K562 (cell line): ENCODE measurements at regions not wholly inside any gene's neighbourhood (a gene's known extent, or its start where the extent isn't known, plus 50 kb on each side); places are given as distances from the start of the nearest gene placed in this dataset.

Source experiments
- ATAC-seq: fragments of 200-7000 bp; cut with Tn5 transposase; 3 replicates; pipeline ENCODE4 v1.9.1; 2020; ENCODE audit warnings: moderate library complexity
- BruUV-seq: library from RNA; stranded (reverse); fragments of 400-500 nt; replicated peaks from 2 replicates; lab custom pipeline; 2021; lab: Mats Ljungman, UMichigan
- CTCF ChIA-PET: fragments of 300-600 bp; formaldehyde crosslinking; extraction: SDS; loops from one replicate; lab custom pipeline; 2021; ENCODE audit warnings: low intra/inter-chr PET ratio; lab: Yijun Ruan, JAX
- POLR2A ChIA-PET: fragments of 300-600, 350-650 bp; sonication (Branson Sonifier 250); formaldehyde crosslinking; extraction: SDS; loops from one replicate; lab custom pipeline; 2021; ENCODE audit warnings: antibody characterized with exemption, inconsistent platforms; lab: Yijun Ruan, JAX
- DNase-seq, 4 experiments: peaks; one replicate each; pipeline versions ENCODE4 v3.0.0 to v3.0.0-alpha.2; 2011 to 2018; ENCODE audit warnings: low spot score in 3 of 4, mixed read lengths in 3 of 4; ENCODE audit errors: extremely low read depth in 1 of 4
- FAIRE-seq: peaks from 2 replicates; lab custom pipeline; 2011; peaks lifted over from hg19 to GRCh38; lab: Jason Lieb, UNC
- H2AFZ ChIP-seq: 2 replicates; pipeline ENCODE4 v1.6.0; 2011; ENCODE audit warnings: low read depth, low read length, control low read depth, inconsistent platforms
- H3K27ac ChIP-seq: fragments of 200-600 bp; 3 replicates; pipeline ENCODE4 v1.8.0; 2011; ENCODE audit warnings: low read depth, mild to moderate bottlenecking, control low read depth, inconsistent platforms, low read length, moderate library complexity, mixed read lengths; ENCODE audit errors: extremely low read depth
- H3K27me3 ChIP-seq, 2 experiments: fragments of 300-600 bp in 1 of 2; 2 replicates in 1 of 2; 3 replicates in 1 of 2; pipeline versions ENCODE4 v1.6.0 to v1.8.0; 2011; ENCODE audit warnings: inconsistent platforms in 2 of 2, low read length in 2 of 2, mild to moderate bottlenecking in 1 of 2, mixed read lengths in 1 of 2, moderate library complexity in 1 of 2; ENCODE audit not compliant: control insufficient read depth in 2 of 2, insufficient read depth in 2 of 2
- H3K36me3 ChIP-seq: fragments of 300-600 bp; 3 replicates; pipeline ENCODE4 v1.8.0; 2011; ENCODE audit warnings: mild to moderate bottlenecking, low read length, inconsistent platforms; ENCODE audit not compliant: control insufficient read depth, insufficient read depth
- H3K4me1 ChIP-seq, 2 experiments: fragments of 200-600 bp in 1 of 2; replicated peaks in 1 of 2; 2 replicates in 1 of 2; 3 replicates in 1 of 2; pipeline versions ENCODE4 v1.5.1 to v1.8.0; 2011; ENCODE audit warnings: inconsistent platforms in 2 of 2, low read length in 2 of 2, mild to moderate bottlenecking in 1 of 2, mixed read lengths in 1 of 2, moderate library complexity in 1 of 2; ENCODE audit not compliant: control insufficient read depth in 2 of 2, insufficient read depth in 2 of 2
- H3K4me2 ChIP-seq: 2 replicates; pipeline ENCODE4 v1.6.1; 2011; ENCODE audit warnings: low read length, control low read depth, inconsistent platforms, mixed read lengths; ENCODE audit not compliant: insufficient read depth
- H3K4me3 ChIP-seq: fragments of 200-600 bp; sonication (generic), shearing (Covaris generic); 2 replicates; pipeline ENCODE4 v1.5.1; 2016; ENCODE audit warnings: control low read depth, inconsistent platforms
- H3K79me2 ChIP-seq: fragments of 200-600 bp; 3 replicates; pipeline ENCODE4 v1.8.0; 2011; ENCODE audit warnings: low read length, inconsistent platforms; ENCODE audit not compliant: control insufficient read depth, insufficient read depth
- H3K9ac ChIP-seq, 2 experiments: 2 replicates each; pipeline versions ENCODE4 v1.6.0 to v1.6.1; 2011; ENCODE audit warnings: low read depth in 2 of 2, low read length in 2 of 2, control low read depth in 1 of 2, inconsistent platforms in 1 of 2, mild to moderate bottlenecking in 1 of 2, mixed read lengths in 1 of 2; ENCODE audit not compliant: insufficient read depth in 1 of 2
- H3K9me1 ChIP-seq: one replicate; pipeline ENCODE4 v1.6.0; 2011; ENCODE audit warnings: inconsistent platforms, mild to moderate bottlenecking, low read length, moderate library complexity; ENCODE audit not compliant: control insufficient read depth, insufficient read depth
- H3K9me3 ChIP-seq: replicated peaks from 2 replicates; pipeline ENCODE4 v1.5.1; 2011; ENCODE audit warnings: low read depth, low read length, inconsistent platforms; ENCODE audit not compliant: control insufficient read depth, insufficient read depth
- H4K20me1 ChIP-seq: replicated peaks from 2 replicates; pipeline ENCODE4 v1.6.1; 2011; ENCODE audit warnings: low read length, inconsistent platforms, mixed read lengths; ENCODE audit not compliant: control insufficient read depth, insufficient read depth
- AFF1 ChIP-seq, 2 experiments: fragments of 450-650 bp; IDR thresholded peaks; 2 replicates each; pipeline ENCODE4 v1.6.1; 2018; ENCODE audit warnings: mild to moderate bottlenecking in 2 of 2, low read depth in 1 of 2; ENCODE audit not compliant: partially characterized antibody in 2 of 2
- BRCA1 ChIP-seq, 2 experiments: fragments of 450-650 bp in 1 of 2; sonication (generic) in 1 of 2; formaldehyde crosslinking in 1 of 2; IDR thresholded peaks; 2 replicates each; pipeline versions ENCODE4 v1.5.0 to v1.6.1; 2017 to 2020; ENCODE audit warnings: mild to moderate bottlenecking in 1 of 2, missing genetic modification reagents in 1 of 2
- CREB5 ChIP-seq: fragments of 250-450 bp; sonication (Bioruptor Pico); IDR thresholded peaks from 2 replicates; pipeline ENCODE4 v1.5.0; 2020; ENCODE audit warnings: mild to moderate bottlenecking
- FOXK2 ChIP-seq, 2 experiments: fragments of 450-650 bp; IDR thresholded peaks in 1 of 2; conservative IDR thresholded peaks in 1 of 2; 2 replicates each; pipeline ENCODE4 v1.6.1; 2016; ENCODE audit warnings: low read depth in 2 of 2, mild to moderate bottlenecking in 1 of 2
- GABPB2 ChIP-seq: fragments of 250-450 bp; sonication (Bioruptor Pico); conservative IDR thresholded peaks from 2 replicates; pipeline ENCODE4 v1.5.1; 2021; ENCODE audit warnings: mild to moderate bottlenecking
- PBX2 ChIP-seq, 2 experiments: IDR thresholded peaks in 1 of 2; conservative IDR thresholded peaks in 1 of 2; 2 replicates each; pipeline ENCODE4 v1.6.1; 2016; ENCODE audit warnings: low read depth in 2 of 2, mild to moderate bottlenecking in 1 of 2, missing compliant biosample characterization in 1 of 2, missing genetic modification characterization in 1 of 2, moderate library complexity in 1 of 2
- POLR3A ChIP-seq: IDR thresholded peaks from 2 replicates; pipeline ENCODE4 v1.6.1; 2011; ENCODE audit warnings: borderline replicate concordance, mild to moderate bottlenecking, moderate library complexity; ENCODE audit not compliant: insufficient read length, insufficient read depth; ENCODE audit errors: extremely low read depth
- TAL1 ChIP-seq: fragments of 450-650 bp; IDR thresholded peaks from 2 replicates; pipeline ENCODE4 v1.6.1; 2016; ENCODE audit warnings: mild to moderate bottlenecking
- USF1 ChIP-seq: sonication (generic); formaldehyde crosslinking; IDR thresholded peaks from 2 replicates; pipeline ENCODE4 v1.9.0; 2022; ENCODE audit warnings: mild to moderate bottlenecking, missing genetic modification reagents
- ZKSCAN1 ChIP-seq: fragments of 150-350 bp; IDR thresholded peaks from 2 replicates; pipeline ENCODE4 v1.6.1; 2016; ENCODE audit warnings: low read depth, low read length
- ZNF444 ChIP-seq: fragments of 250-450 bp; sonication (Bioruptor Pico); IDR thresholded peaks from 2 replicates; pipeline ENCODE4 v1.4.0; 2020; ENCODE audit warnings: mild to moderate bottlenecking, moderate library complexity
- ZNF766 ChIP-seq: fragments of 200-800 bp; sonication (Bioruptor generic); conservative IDR thresholded peaks from 2 replicates; pipeline ENCODE4 v1.6.1; 2016; ENCODE audit warnings: missing genetic modification characterization, missing compliant biosample characterization
- ZZZ3 ChIP-seq: fragments of 450-650 bp; IDR thresholded peaks from 2 replicates; pipeline ENCODE4 v1.6.1; 2016; ENCODE audit warnings: antibody characterized with exemption, mild to moderate bottlenecking, moderate library complexity
- WGBS: fragments of 100-300 bp; shearing (Covaris generic); methylation state at CpG from one replicate; pipeline ENCODE4 v1.1.6; 2016; ENCODE audit warnings: low coverage, mixed read lengths; ENCODE audit not compliant: insufficient coverage; ENCODE audit errors: missing lambda C conversion rate; 5-methylcytosine and 5-hydroxymethylcytosine counted together
- in situ Hi-C: fragments of 300-500 bp; cut with MboI; formaldehyde crosslinking; loops from 4 replicates; pipeline ENCODE4 v1.15.0; 2018; ENCODE audit warnings: inconsistent platforms, mixed read lengths
- intact Hi-C: fragments of 100-400 bp; cut with micrococcal nuclease; formaldehyde crosslinking; loops from 2 replicates; pipeline ENCODE4 v1.14.2; 2022

- ATAC-seq: no peak
- no peaks in the 10 kb centered on the region for H3K4me1 ChIP-seq
- H3K36me3 ChIP-seq: no peaks in the 10 kb centered on the region
- H2AFZ ChIP-seq: no peak overlapping the region
- no peak for FAIRE-seq
- 0% methylated on average over 2 of the region's 2 CpGs for WGBS
- ChIA-PET POLR2A (interaction anchor here (0.5 to 0.6 kb wide), 2 partner anchors 69 to 796 kb away, joined by 3 read pairs; no protein-coding TSS in a partner anchor), CTCF (interaction anchor here (0.6 kb wide), 1 partner anchor 146 kb away, joined by 3 read pairs; no protein-coding TSS in a partner anchor)
- H3K9me1 ChIP-seq: no peaks in the 10 kb centered on the region
- no peaks in the 10 kb centered on the region; the same call in 1 of the 2 replicates for H3K9me3 ChIP-seq
- no peaks in the 10 kb centered on the region for H3K79me2 ChIP-seq
- H3K27ac ChIP-seq: no peak overlapping the region
- no peak for DNase-seq
- intact Hi-C loops: no loop called here
- H3K4me3 ChIP-seq: no peak overlapping the region
- no peak overlapping the region for H3K4me2 ChIP-seq
- in situ Hi-C loops: no loop called here
- no peaks in the 10 kb centered on the region for H4K20me1 ChIP-seq
- no TSS peak for BruUV-seq
- H3K9ac ChIP-seq: no peak overlapping the region
- no peaks in the 10 kb centered on the region for H3K27me3 ChIP-seq
- TF ChIP-seq PBX2 (CRISPR knock-in tag; IDR thresholded peaks at IDR 0.05; ENCODE audit: low read depth) (no peak), PBX2 (tag; conservative IDR thresholded peaks at IDR 0.05; ENCODE audit: low read depth) (no peak), ZNF766 (CRISPR knock-in tag) (no peak), BRCA1 (IDR thresholded peaks at IDR 0.05) (no peak), BRCA1 (CRISPR knock-in tag; IDR thresholded peaks at IDR 0.05) (no peak), FOXK2 (conservative IDR thresholded peaks at IDR 0.05 in 1 of 2, IDR thresholded peaks at IDR 0.05 in 1 of 2; ENCODE audit: low read depth in 2 of 2) (no peak), POLR3A (no peak), ZNF444 (CRISPR knock-in tag) (no peak), USF1 (no peak), TAL1 (no peak), GABPB2 (no peak), AFF1 (IDR thresholded peaks at IDR 0.05; ENCODE audit: low read depth in 1 of 2, partially characterized antibody in 2 of 2) (no peak), ZZZ3 (no peak), CREB5 (CRISPR knock-in tag) (no peak), ZKSCAN1 (no peak)
These were observed 700.5 kb upstream of the CHAC2 start for GRCh38 chr2:53067056-53067455.
